HEK293 (cell line): ENCODE measurements at regions not wholly inside any gene's neighbourhood (a gene's known extent, or its start where the extent isn't known, plus 50 kb on each side); places are given as distances from the start of the nearest gene placed in this dataset.

Experiments
- CTCF ChIA-PET: fragments of 350-600 bp; formaldehyde crosslinking; extraction: SDS; loops from one replicate; lab custom pipeline; 2021; ENCODE audit warnings: antibody characterized with exemption; lab: Yijun Ruan, JAX
- POLR2A ChIA-PET: fragments of 300-600 bp; formaldehyde crosslinking; extraction: SDS; loops from one replicate; lab custom pipeline; 2020; ENCODE audit warnings: antibody characterized with exemption, inconsistent platforms; lab: Yijun Ruan, JAX
- H3K27ac ChIP-seq: fragments of 200-500 bp; sonication (Bioruptor generic); 2 replicates; pipeline ENCODE4 v1.5.1; 2014; ENCODE audit warnings: low read depth, low read length, control low read depth, inconsistent platforms; ENCODE audit errors: extremely low read depth
- H3K36me3 ChIP-seq, 2 experiments: fragments of 200-500 bp in 1 of 2; sonication (Bioruptor generic) in 1 of 2; 1 replicate in 1 of 2; 2 replicates in 1 of 2; pipeline ENCODE4 v1.5.1; 2014 to 2017; ENCODE audit warnings: inconsistent platforms in 2 of 2, low read length in 2 of 2; ENCODE audit not compliant: control insufficient read depth in 2 of 2, insufficient read depth in 1 of 2
- H3K4me1 ChIP-seq: fragments of 200-500 bp; sonication (Bioruptor generic); 2 replicates; pipeline ENCODE4 v1.5.1; 2014; ENCODE audit warnings: mild to moderate bottlenecking, low read length, inconsistent platforms; ENCODE audit not compliant: control insufficient read depth, insufficient read depth
- H3K4me3 ChIP-seq: 2 replicates; pipeline ENCODE4 v1.5.1; 2011; ENCODE audit warnings: low read depth, mild to moderate bottlenecking, control low read depth, low read length, moderate library complexity
- H3K9me3 ChIP-seq: fragments of 200-500 bp; sonication (Bioruptor generic); 2 replicates; pipeline ENCODE4 v1.5.1; 2014; ENCODE audit warnings: low read depth, low read length, inconsistent platforms; ENCODE audit not compliant: control insufficient read depth, insufficient read depth
- BCL11A ChIP-seq: fragments of 450-650 bp; formaldehyde crosslinking; IDR thresholded peaks from 2 replicates; pipeline ENCODE4 v1.5.1; 2016; ENCODE audit warnings: low read depth, missing biosample characterization, missing genetic modification characterization
- EGR2 ChIP-seq: fragments of 450-650 bp; formaldehyde crosslinking; IDR thresholded peaks from 2 replicates; pipeline ENCODE4 v1.5.1; 2016; ENCODE audit warnings: low read depth, missing biosample characterization, missing genetic modification characterization
- FEZF1 ChIP-seq: fragments of 450-650 bp; formaldehyde crosslinking; IDR thresholded peaks from 2 replicates; pipeline ENCODE4 v1.5.1; 2016; ENCODE audit warnings: missing biosample characterization, missing genetic modification characterization
- GLI4 ChIP-seq: fragments of 450-650 bp; formaldehyde crosslinking; IDR thresholded peaks from 2 replicates; pipeline ENCODE4 v1.5.1; 2016; ENCODE audit warnings: missing biosample characterization, missing genetic modification characterization
- GLIS2 ChIP-seq: fragments of 450-650 bp; formaldehyde crosslinking; IDR thresholded peaks from 2 replicates; pipeline ENCODE4 v1.5.1; 2016; ENCODE audit warnings: missing biosample characterization, missing genetic modification characterization
- KLF16 ChIP-seq: fragments of 450-650 bp; formaldehyde crosslinking; IDR thresholded peaks from 2 replicates; pipeline ENCODE4 v1.5.1; 2017; ENCODE audit warnings: missing biosample characterization, missing genetic modification characterization
- KLF17 ChIP-seq: fragments of 450-650 bp; formaldehyde crosslinking; IDR thresholded peaks from 2 replicates; pipeline ENCODE4 v1.5.1; 2016; ENCODE audit warnings: missing biosample characterization, missing genetic modification characterization
- OVOL3 ChIP-seq: fragments of 450-650 bp; formaldehyde crosslinking; IDR thresholded peaks from 2 replicates; pipeline ENCODE4 v1.5.1; 2016; ENCODE audit warnings: missing biosample characterization, missing genetic modification characterization
- PRDM10 ChIP-seq: fragments of 450-650 bp; formaldehyde crosslinking; IDR thresholded peaks from 2 replicates; pipeline ENCODE4 v1.5.1; 2016; ENCODE audit warnings: missing biosample characterization, missing genetic modification characterization
- PRDM4 ChIP-seq: fragments of 450-650 bp; formaldehyde crosslinking; IDR thresholded peaks from 2 replicates; pipeline ENCODE4 v1.5.1; 2017; ENCODE audit warnings: missing biosample characterization, missing genetic modification characterization
- PRDM6 ChIP-seq: fragments of 450-650 bp; formaldehyde crosslinking; IDR thresholded peaks from 2 replicates; pipeline ENCODE4 v1.5.1; 2017; ENCODE audit warnings: missing biosample characterization, missing genetic modification characterization
- REPIN1 ChIP-seq: fragments of 450-650 bp; formaldehyde crosslinking; IDR thresholded peaks from 2 replicates; pipeline ENCODE4 v1.5.1; 2017; ENCODE audit warnings: missing biosample characterization, missing genetic modification characterization, low read depth
- WT1 ChIP-seq: fragments of 450-650 bp; formaldehyde crosslinking; IDR thresholded peaks from 2 replicates; pipeline ENCODE4 v1.5.1; 2016; ENCODE audit warnings: missing biosample characterization, missing genetic modification characterization
- ZBTB26 ChIP-seq: fragments of 450-650 bp; formaldehyde crosslinking; optimal IDR thresholded peaks from 2 replicates; pipeline ENCODE3; 2016; ENCODE audit warnings: missing biosample characterization, mild to moderate bottlenecking, missing genetic modification characterization
- ZNF155 ChIP-seq: fragments of 450-650 bp; formaldehyde crosslinking; IDR thresholded peaks from 2 replicates; pipeline ENCODE4 v1.5.1; 2016; ENCODE audit warnings: missing biosample characterization, missing genetic modification characterization
- ZNF16 ChIP-seq: fragments of 450-650 bp; formaldehyde crosslinking; IDR thresholded peaks from 2 replicates; pipeline ENCODE4 v1.5.1; 2016; ENCODE audit warnings: low read depth, missing biosample characterization, missing genetic modification characterization
- ZNF211 ChIP-seq: fragments of 450-650 bp; formaldehyde crosslinking; IDR thresholded peaks from 2 replicates; pipeline ENCODE4 v1.5.1; 2016; ENCODE audit warnings: low read depth, missing biosample characterization, missing genetic modification characterization
- ZNF214 ChIP-seq: fragments of 450-650 bp; formaldehyde crosslinking; IDR thresholded peaks from 2 replicates; pipeline ENCODE4 v1.5.1; 2017; ENCODE audit warnings: missing biosample characterization, mild to moderate bottlenecking, missing genetic modification characterization, borderline replicate concordance
- ZNF423 ChIP-seq: fragments of 450-650 bp; formaldehyde crosslinking; IDR thresholded peaks from 2 replicates; pipeline ENCODE4 v1.5.1; 2016; ENCODE audit warnings: missing biosample characterization, missing genetic modification characterization
- ZNF513 ChIP-seq: fragments of 450-650 bp; IDR thresholded peaks from 2 replicates; pipeline ENCODE4 v1.5.1; 2018; ENCODE audit warnings: missing biosample characterization, missing genetic modification characterization
- ZNF530 ChIP-seq: fragments of 450-650 bp; formaldehyde crosslinking; IDR thresholded peaks from 2 replicates; pipeline ENCODE4 v1.5.1; 2016; ENCODE audit warnings: low read depth, missing biosample characterization, missing genetic modification characterization
- ZNF544 ChIP-seq: fragments of 450-650 bp; formaldehyde crosslinking; IDR thresholded peaks from 2 replicates; pipeline ENCODE4 v1.5.0; 2017; ENCODE audit warnings: missing biosample characterization, missing genetic modification characterization
- ZNF558 ChIP-seq: fragments of 450-650 bp; formaldehyde crosslinking; IDR thresholded peaks from 2 replicates; pipeline ENCODE4 v1.5.1; 2016; ENCODE audit warnings: missing biosample characterization, missing genetic modification characterization
- ZNF658 ChIP-seq: fragments of 450-650 bp; formaldehyde crosslinking; IDR thresholded peaks from 2 replicates; pipeline ENCODE4; 2016; ENCODE audit warnings: missing biosample characterization, missing genetic modification characterization
- ZNF664 ChIP-seq: fragments of 450-650 bp; formaldehyde crosslinking; IDR thresholded peaks from 2 replicates; pipeline ENCODE4 v1.5.1; 2016; ENCODE audit warnings: missing biosample characterization, missing genetic modification characterization
- ZNF677 ChIP-seq: fragments of 450-650 bp; IDR thresholded peaks from 2 replicates; pipeline ENCODE4 v1.5.0; 2018; ENCODE audit warnings: missing biosample characterization, mild to moderate bottlenecking, missing genetic modification characterization, moderate library complexity

GRCh38 chrX:42195506-42195905, 272.2 kb upstream of the CASK start:
- CTCF ChIA-PET, result interaction anchor here (0.7 kb wide), 1 partner anchor 1568 kb away, joined by 3 read pairs; no protein-coding TSS in a partner anchor

GRCh38 chrX:42189576-42189975, 266.2 kb upstream of the CASK start:
- Histone ChIP-seq H3K36me3 (no peaks in the 10 kb centered on the region), H3K4me1 (no peaks in the 10 kb centered on the region), H3K4me3 (no peak overlapping the region), H3K9me3 (no peaks in the 10 kb centered on the region), H3K27ac (no peak overlapping the region)
- ChIA-PET CTCF (no interaction called here), POLR2A (no interaction called here)
- TF ChIP-seq ZNF677 (tag by site-specific recombination), result no peak
- TF ChIP-seq ZNF530 (tag by site-specific recombination), result no peak
- TF ChIP-seq PRDM6 (tag by site-specific recombination), result no peak
- no peak for TF ChIP-seq ZNF513
- TF ChIP-seq ZBTB26 (tag by site-specific recombination), result no peak
- no peak for TF ChIP-seq BCL11A (tag by site-specific recombination)
- no peak for TF ChIP-seq PRDM10 (tag by site-specific recombination)
- TF ChIP-seq GLI4 (tag by site-specific recombination), result no peak
- no peak for TF ChIP-seq FEZF1 (tag by site-specific recombination)
- no peak for TF ChIP-seq ZNF211 (tag by site-specific recombination)

More at GRCh38 chrX:42195506-42195905, 272.2 kb upstream of the CASK start:
- POLR2A ChIA-PET, result no interaction called here
- Histone ChIP-seq H3K4me1 (no peaks in the 10 kb centered on the region), H3K27ac (no peak overlapping the region), H3K4me3 (no peak overlapping the region), H3K9me3 (no peaks in the 10 kb centered on the region), H3K36me3 (no peaks in the 10 kb centered on the region)
- TF ChIP-seq KLF17, result no peak
- no peak for TF ChIP-seq ZNF16 (tag by site-specific recombination)
- TF ChIP-seq KLF16 (tag by site-specific recombination), result no peak
- TF ChIP-seq ZNF664 (tag by site-specific recombination), result no peak
- TF ChIP-seq WT1 (tag by site-specific recombination), result no peak
- no peak for TF ChIP-seq ZNF658 (tag by site-specific recombination)
- TF ChIP-seq ZNF155, result no peak
- TF ChIP-seq REPIN1 (tag by site-specific recombination), result no peak
- TF ChIP-seq ZNF214 (tag by site-specific recombination), result no peak
- TF ChIP-seq ZNF423 (tag by site-specific recombination), result no peak
- no peak for TF ChIP-seq GLIS2
- no peak for TF ChIP-seq ZNF544 (tag by site-specific recombination)
- TF ChIP-seq OVOL3 (tag by site-specific recombination), result no peak
- no peak for TF ChIP-seq EGR2
- TF ChIP-seq ZNF558 (tag by site-specific recombination), result no peak
- no peak for TF ChIP-seq PRDM4 (tag by site-specific recombination)
